SK-N-MC (cell line): ENCODE measurements at regions not wholly inside any gene's neighbourhood (a gene's known extent, or its start where the extent isn't known, plus 50 kb on each side); places are given as distances from the start of the nearest gene placed in this dataset.

Experiments used
- EZH2 ChIP-seq: fragments of 200-600 bp; sonication (generic); IDR thresholded peaks from one replicate; pipeline ENCODE4 v1.6.1; 2017; ENCODE audit warnings: antibody characterized with exemption
- FOXP2 ChIP-seq: optimal IDR thresholded peaks from 2 replicates; pipeline ENCODE3; 2011; ENCODE audit warnings: mild to moderate bottlenecking, moderate library complexity; ENCODE audit not compliant: insufficient read depth; ENCODE audit errors: extremely low read length, control extremely low read depth
- POLR2AphosphoS5 ChIP-seq: IDR thresholded peaks from 2 replicates; pipeline ENCODE4 v1.6.1; 2012; ENCODE audit warnings: mild to moderate bottlenecking, low read depth, low read length, borderline replicate concordance

DNA sequence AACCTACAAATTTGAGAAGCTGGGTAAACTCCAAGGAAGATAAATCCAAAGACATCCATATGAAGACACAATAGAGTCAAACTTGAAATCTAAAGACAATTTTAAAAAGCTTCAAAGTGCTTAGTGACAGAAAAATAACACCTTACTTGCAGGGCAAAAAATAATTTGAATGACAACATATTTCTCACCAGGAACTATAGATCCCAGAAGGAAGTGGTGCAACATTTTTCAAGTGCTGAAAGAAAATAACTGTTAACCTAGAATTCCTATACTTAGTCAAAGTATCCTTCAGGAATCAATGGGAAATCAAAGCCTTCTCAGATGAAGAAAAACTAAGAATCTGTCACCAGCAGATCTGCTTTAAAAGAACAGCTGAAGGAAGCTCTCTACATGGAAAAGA is 184.4 kb downstream of the HLX start:
- no peak for TF ChIP-seq POLR2AphosphoS5
- TF ChIP-seq EZH2: no peak
- TF ChIP-seq FOXP2: no peak
